ENCODE measurements at regions not wholly inside any gene's neighbourhood (a gene's known extent, or its start where the extent isn't known, plus 50 kb on each side); places are given as distances from the start of the nearest gene placed in this dataset.

- POLR2A ChIA-PET = interaction anchor here (0.7 kb wide), 1 partner anchor 452 kb away, joined by 3 read pairs; no protein-coding TSS in a partner anchor
- H3K27ac ChIP-seq (ENCODE audit: control insufficient read depth, insufficient read depth) = no peak overlapping the region
- SMC1A ChIA-PET (ENCODE audit: uncharacterized antibody, unreplicated experiment) = no interaction called here
- no peaks in the 10 kb centered on the region for H3K79me2 ChIP-seq (ENCODE audit: control insufficient read depth, insufficient read depth, low read length)
- intact Hi-C loops (cut with micrococcal nuclease; ENCODE audit: unreplicated experiment) = no loop called here
- 13% methylated on average over 2 of the region's 2 CpGs for WGBS (ENCODE audit: insufficient coverage, insufficient replicate concordance, low lambda C conversion rate, missing lambda C conversion rate)
- no peak overlapping the region for H3K9ac ChIP-seq (ENCODE audit: control insufficient read depth, insufficient read depth, low read length)
- no peaks in the 10 kb centered on the region for H4K20me1 ChIP-seq (ENCODE audit: control insufficient read depth, insufficient read depth)
- H3K4me1 ChIP-seq (ENCODE audit: control insufficient read depth, insufficient read depth, low read length) = no peaks in the 10 kb centered on the region
- no peak for TF ChIP-seq NFIC (IDR thresholded peaks at IDR 0.05; ENCODE audit: low read depth, low read length)
- no peak for TF ChIP-seq MTA3 (IDR thresholded peaks at IDR 0.05; ENCODE audit: borderline replicate concordance, low read length)
- no peak for TF ChIP-seq SREBF2 (IDR thresholded peaks at IDR 0.05; ENCODE audit: low read length)
- no peak for TF ChIP-seq HDAC2 (IDR thresholded peaks at IDR 0.05)
- no peak for TF ChIP-seq TAF1 (IDR thresholded peaks at IDR 0.05; ENCODE audit: borderline replicate concordance, low read depth, low read length)
- no peak for TF ChIP-seq DPF2 (IDR thresholded peaks at IDR 0.05)
- no peak overlapping the region for H2AFZ ChIP-seq (ENCODE audit: control insufficient read depth, low read depth, low read length)
- no peaks in the 10 kb centered on the region for H3K36me3 ChIP-seq (ENCODE audit: control insufficient read depth in 2 of 2, insufficient read depth in 2 of 2, low read length in 1 of 2)
- no TSS peak for BruUV-seq (replicated peaks)
- H3K9me3 ChIP-seq (replicated peaks; ENCODE audit: control insufficient read depth, insufficient read depth, low read length) = no peaks in the 10 kb centered on the region
- ATAC-seq (no peak), DNase-seq (ENCODE audit: low read depth, low spot score) (no peak), FAIRE-seq (no peak)
- no peak overlapping the region for H3K4me3 ChIP-seq
- CTCF ChIA-PET = no interaction called here
- in situ Hi-C loops (cut with MboI) = no loop called here
- H3K4me2 ChIP-seq (ENCODE audit: control insufficient read depth, insufficient read depth) = no peak overlapping the region
- RAD21 ChIA-PET (ENCODE audit: unreplicated experiment) = no interaction called here
- no peaks in the 10 kb centered on the region for H3K27me3 ChIP-seq (replicated peaks in 1 of 2; ENCODE audit: control insufficient read depth in 2 of 2, insufficient read depth in 2 of 2, low read length in 1 of 2)
These were observed 298.1 kb upstream of the SGO1 start for GRCh38 chr3:20484126-20484525.

GRCh38 chr3:20482350-20482749 is 296.3 kb upstream of the SGO1 start:
- CTCF ChIA-PET = no interaction called here
- RAD21 ChIA-PET (ENCODE audit: unreplicated experiment) = no interaction called here
- no peak overlapping the region for H3K4me2 ChIP-seq (ENCODE audit: control insufficient read depth, insufficient read depth)
- no peak for TF ChIP-seq FOXK2 (IDR thresholded peaks at IDR 0.05)
- TF ChIP-seq SREBF2 (IDR thresholded peaks at IDR 0.05; ENCODE audit: low read length) = no peak
- no peak for TF ChIP-seq EZH2 (IDR thresholded peaks at IDR 0.05; ENCODE audit: borderline replicate concordance, control insufficient read depth, low read depth, low read length)
- no peak for TF ChIP-seq HCFC1 (IDR thresholded peaks at IDR 0.05; ENCODE audit: low read length)
- no peak for TF ChIP-seq JUND (IDR thresholded peaks at IDR 0.05; ENCODE audit: low read depth, low read length)
- no peak for TF ChIP-seq ZNF217 (IDR thresholded peaks at IDR 0.05)
- no peak for TF ChIP-seq ATF7 (IDR thresholded peaks at IDR 0.05; ENCODE audit: low read depth)
- TF ChIP-seq POU2F2 (IDR thresholded peaks at IDR 0.05; ENCODE audit: borderline replicate concordance, low read depth, low read length) = no peak
- TF ChIP-seq IRF4 (IDR thresholded peaks at IDR 0.05; ENCODE audit: low read depth, low read length) = no peak
- no peak for TF ChIP-seq BMI1 (IDR thresholded peaks at IDR 0.05; ENCODE audit: borderline replicate concordance)
- no peak for TF ChIP-seq FOS (IDR thresholded peaks at IDR 0.05; ENCODE audit: borderline replicate concordance, extremely low read depth, insufficient read length)
- no peak for TF ChIP-seq CHD1 (IDR thresholded peaks at IDR 0.05; ENCODE audit: low read depth, low read length)
- no peak for TF ChIP-seq E2F8 (IDR thresholded peaks at IDR 0.05; ENCODE audit: low read depth, partially characterized antibody)
- no peak for TF ChIP-seq NFXL1 (IDR thresholded peaks at IDR 0.05; ENCODE audit: borderline replicate concordance)

More at GRCh38 chr3:20482350-20482749, 296.3 kb upstream of the SGO1 start:
- Histone ChIP-seq H3K27ac (ENCODE audit: control insufficient read depth, insufficient read depth) (no peak overlapping the region), H3K9ac (ENCODE audit: control insufficient read depth, insufficient read depth, low read length) (no peak overlapping the region), H4K20me1 (ENCODE audit: control insufficient read depth, insufficient read depth) (no peaks in the 10 kb centered on the region), H3K27me3 (replicated peaks in 1 of 2; ENCODE audit: control insufficient read depth in 2 of 2, insufficient read depth in 2 of 2, low read length in 1 of 2) (no peaks in the 10 kb centered on the region), H3K9me3 (replicated peaks; ENCODE audit: control insufficient read depth, insufficient read depth, low read length) (no peaks in the 10 kb centered on the region), H3K79me2 (ENCODE audit: control insufficient read depth, insufficient read depth, low read length) (no peaks in the 10 kb centered on the region), H2AFZ (ENCODE audit: control insufficient read depth, low read depth, low read length) (no peak overlapping the region), H3K4me3 (no peak overlapping the region), H3K4me1 (ENCODE audit: control insufficient read depth, insufficient read depth, low read length) (no peaks in the 10 kb centered on the region), H3K36me3 (ENCODE audit: control insufficient read depth in 2 of 2, insufficient read depth in 2 of 2, low read length in 1 of 2) (no peaks in the 10 kb centered on the region)
- ChIA-PET SMC1A (ENCODE audit: uncharacterized antibody, unreplicated experiment) (no interaction called here), POLR2A (no interaction called here)
- BruUV-seq (replicated peaks) = no TSS peak
- in situ Hi-C loops (cut with MboI) (no loop called here), intact Hi-C loops (cut with micrococcal nuclease; ENCODE audit: unreplicated experiment) (no loop called here)
- no peak for ATAC-seq
- FAIRE-seq = no peak
- 79% methylated on average over 1 of the region's 3 CpGs for WGBS (ENCODE audit: insufficient coverage, insufficient replicate concordance, low lambda C conversion rate, missing lambda C conversion rate)
- no peak for DNase-seq (ENCODE audit: low read depth, low spot score)
